Mesenchymal stem cell (in vitro differentiated cells and primary cell): ENCODE measurements at regions not wholly inside any gene's neighbourhood (a gene's known extent, or its start where the extent isn't known, plus 50 kb on each side); places are given as distances from the start of the nearest gene placed in this dataset.

Source experiments
- DNase-seq: peaks from one replicate; pipeline ENCODE4 v3.0.0-alpha.2; 2013
- H2AFZ ChIP-seq: one replicate; pipeline ENCODE4 v1.6.1; 2013; ENCODE audit warnings: low read depth, mild to moderate bottlenecking, control low read depth, inconsistent platforms, low read length, moderate library complexity
- H2AK5ac ChIP-seq: 2 replicates; pipeline ENCODE4 v1.6.1; 2013; ENCODE audit warnings: low read length, moderate library complexity, mild to moderate bottlenecking, inconsistent platforms; ENCODE audit not compliant: severe bottlenecking
- H2BK120ac ChIP-seq: one replicate; pipeline ENCODE4 v1.6.1; 2013; ENCODE audit warnings: low read depth, mild to moderate bottlenecking, inconsistent platforms, low read length, moderate library complexity
- H2BK12ac ChIP-seq, 2 experiments: one replicate each; pipeline ENCODE4 v1.6.1; 2013; ENCODE audit warnings: inconsistent platforms in 2 of 2, low read length in 2 of 2, mild to moderate bottlenecking in 2 of 2, moderate library complexity in 2 of 2, control low read depth in 1 of 2
- H2BK15ac ChIP-seq: one replicate; pipeline ENCODE4 v1.6.1; 2013; ENCODE audit warnings: mild to moderate bottlenecking, low read depth, inconsistent platforms; ENCODE audit not compliant: poor library complexity, severe bottlenecking
- H2BK5ac ChIP-seq: 2 replicates; pipeline ENCODE4 v1.6.1; 2013; ENCODE audit warnings: low read depth, mild to moderate bottlenecking, low read length, control low read depth, inconsistent platforms; ENCODE audit not compliant: poor library complexity, severe bottlenecking
- H3K14ac ChIP-seq, 2 experiments: one replicate each; pipeline ENCODE4 v1.6.1; 2013; ENCODE audit warnings: inconsistent platforms in 2 of 2, low read length in 2 of 2, control low read depth in 1 of 2, mild to moderate bottlenecking in 1 of 2, moderate library complexity in 1 of 2
- H3K18ac ChIP-seq, 2 experiments: one replicate each; pipeline ENCODE4 v1.6.1; 2013; ENCODE audit warnings: inconsistent platforms in 2 of 2, low read length in 2 of 2, control low read depth in 1 of 2, low read depth in 1 of 2, mild to moderate bottlenecking in 1 of 2
- H3K23ac ChIP-seq, 2 experiments: one replicate each; pipeline ENCODE4 v1.6.1; 2013; ENCODE audit warnings: inconsistent platforms in 2 of 2, low read length in 2 of 2, mild to moderate bottlenecking in 2 of 2, moderate library complexity in 2 of 2, control low read depth in 1 of 2
- H3K27ac ChIP-seq: 2 replicates; pipeline ENCODE4 v1.5.1; 2013; ENCODE audit warnings: mild to moderate bottlenecking, moderate library complexity, low read length, control low read depth, inconsistent platforms; ENCODE audit not compliant: poor library complexity, severe bottlenecking
- H3K27me3 ChIP-seq, 2 experiments: 2 replicates each; pipeline versions ENCODE4 v1.6.1 to v1.7.0; 2013; ENCODE audit warnings: low read length in 2 of 2, mild to moderate bottlenecking in 2 of 2, moderate library complexity in 2 of 2, control low read depth in 1 of 2, inconsistent platforms in 1 of 2; ENCODE audit not compliant: control insufficient read depth in 1 of 2, insufficient read depth in 1 of 2
- H3K36me3 ChIP-seq, 2 experiments: 2 replicates each; pipeline versions ENCODE4 v1.6.1 to v1.7.0; 2013; ENCODE audit warnings: low read length in 2 of 2, control low read depth in 1 of 2, inconsistent platforms in 1 of 2, low read depth in 1 of 2, mild to moderate bottlenecking in 1 of 2; ENCODE audit not compliant: insufficient read depth in 2 of 2, control insufficient read depth in 1 of 2
- H3K4ac ChIP-seq, 2 experiments: one replicate each; pipeline ENCODE4 v1.6.1; 2013; ENCODE audit warnings: inconsistent platforms in 2 of 2, low read length in 2 of 2, mild to moderate bottlenecking in 2 of 2, moderate library complexity in 2 of 2, control low read depth in 1 of 2, low read depth in 1 of 2
- H3K4me1 ChIP-seq: 2 replicates; pipeline ENCODE4 v1.6.1; 2013; ENCODE audit warnings: low read depth, low read length, control low read depth; ENCODE audit not compliant: control insufficient read depth, insufficient read depth
- H3K4me2 ChIP-seq: 2 replicates; pipeline ENCODE4 v1.6.1; 2013; ENCODE audit warnings: low read length, mild to moderate bottlenecking, inconsistent platforms; ENCODE audit not compliant: poor library complexity, severe bottlenecking
- H3K4me3 ChIP-seq, 2 experiments: 2 replicates each; pipeline versions ENCODE4 v1.5.1 to v1.7.0; 2013; ENCODE audit warnings: low read length in 2 of 2, mild to moderate bottlenecking in 2 of 2, control low read depth in 1 of 2, low read depth in 1 of 2; ENCODE audit not compliant: insufficient read depth in 1 of 2
- H3K79me1 ChIP-seq: replicated peaks from 2 replicates; pipeline ENCODE4 v1.6.1; 2013; ENCODE audit warnings: mild to moderate bottlenecking, control low read depth, low read length, inconsistent platforms; ENCODE audit not compliant: poor library complexity, severe bottlenecking
- H3K9ac ChIP-seq: 2 replicates; pipeline ENCODE4 v1.7.0; 2013; ENCODE audit warnings: mild to moderate bottlenecking, low read length, moderate library complexity
- H3K9me3 ChIP-seq: 2 replicates; pipeline ENCODE4 v1.7.0; 2013; ENCODE audit warnings: mild to moderate bottlenecking, low read length; ENCODE audit not compliant: control insufficient read depth
- H4K8ac ChIP-seq: one replicate; pipeline ENCODE4 v1.6.1; 2013; ENCODE audit warnings: inconsistent platforms, mild to moderate bottlenecking, low read length, moderate library complexity
- H4K91ac ChIP-seq: one replicate; pipeline ENCODE4 v1.6.1; 2013; ENCODE audit warnings: mild to moderate bottlenecking, low read length, inconsistent platforms
- WGBS: methylation state at CpG from one replicate; pipeline ENCODE4 v1.1.7; 2013; ENCODE audit warnings: mixed read lengths; 5-methylcytosine and 5-hydroxymethylcytosine counted together

- DNase-seq = no peak
- no peak overlapping the region for H3K23ac ChIP-seq
- peaks cover 26% of the 10 kb centered on the region for H3K4me1 ChIP-seq
- no peak overlapping the region for H3K4me2 ChIP-seq
- H4K8ac ChIP-seq = no peak overlapping the region
- no peak overlapping the region for H3K27ac ChIP-seq
- no peak overlapping the region for H3K4me3 ChIP-seq
- H3K18ac ChIP-seq = no peak overlapping the region
- no peak overlapping the region for H3K9ac ChIP-seq
- no peak overlapping the region for H3K4ac ChIP-seq
- H3K9me3 ChIP-seq = no peaks in the 10 kb centered on the region
- no peaks in the 10 kb centered on the region for H3K36me3 ChIP-seq
- peaks cover 8% of the 10 kb centered on the region for H3K79me1 ChIP-seq
- no peak overlapping the region for H3K14ac ChIP-seq
- H2BK15ac ChIP-seq = no peak overlapping the region
- H2BK5ac ChIP-seq = no peak overlapping the region
- H4K91ac ChIP-seq = no peak overlapping the region
- H2BK120ac ChIP-seq = no peak overlapping the region
- 92% methylated on average over 14 of the region's 21 CpGs for WGBS
- H3K27me3 ChIP-seq = no peaks in the 10 kb centered on the region
- no peak overlapping the region for H2AK5ac ChIP-seq
- no peak overlapping the region for H2BK12ac ChIP-seq
- H2AFZ ChIP-seq = no peak overlapping the region
These were observed 84.4 kb upstream of the GSE1 start for GRCh38 chr16:85528528-85529387.

- H3K9ac ChIP-seq = no peak overlapping the region
- H3K4me2 ChIP-seq = no peak overlapping the region
- H3K27me3 ChIP-seq = no peaks in the 10 kb centered on the region
- H3K14ac ChIP-seq = no peak overlapping the region
- H3K9me3 ChIP-seq = no peaks in the 10 kb centered on the region
- no peak overlapping the region for H2AFZ ChIP-seq
- no peak overlapping the region for H2BK12ac ChIP-seq
- DNase-seq = no peak
- no peak overlapping the region for H2BK120ac ChIP-seq
- no peak overlapping the region for H3K18ac ChIP-seq
- no peak overlapping the region for H3K4ac ChIP-seq
- H3K79me1 ChIP-seq = peaks cover 10% of the 10 kb centered on the region
- no peak overlapping the region for H3K23ac ChIP-seq
- H2BK5ac ChIP-seq = no peak overlapping the region
- no peak overlapping the region for H4K91ac ChIP-seq
- no peak overlapping the region for H2BK15ac ChIP-seq
- H3K4me3 ChIP-seq = no peak overlapping the region
- peaks cover 16% of the 10 kb centered on the region for H3K4me1 ChIP-seq
- no peak overlapping the region for H3K27ac ChIP-seq
- 92% methylated on average over 20 of the region's 20 CpGs for WGBS
- H2AK5ac ChIP-seq = no peak overlapping the region
- no peaks in the 10 kb centered on the region for H3K36me3 ChIP-seq
- peak overlapping the region; percentile 77 for H4K8ac ChIP-seq
These were observed 83.4 kb upstream of the GSE1 start for GRCh38 chr16:85529489-85530369.

- Histone ChIP-seq H3K4me2 (no peak overlapping the region), H4K91ac (no peak overlapping the region), H3K14ac (no peak overlapping the region), H3K4me1 (peaks cover 10% of the 10 kb centered on the region), H3K27ac (no peak overlapping the region), H2BK120ac (no peak overlapping the region), H3K36me3 (no peaks in the 10 kb centered on the region), H2BK12ac (no peak overlapping the region), H3K9ac (no peak overlapping the region), H3K9me3 (no peaks in the 10 kb centered on the region), H3K79me1 (peaks cover 10% of the 10 kb centered on the region), H3K4ac (no peak overlapping the region), H2AK5ac (no peak overlapping the region), H3K18ac (no peak overlapping the region), H3K4me3 (no peak overlapping the region), H3K23ac (no peak overlapping the region), H2BK15ac (no peak overlapping the region), H3K27me3 (no peaks in the 10 kb centered on the region), H2AFZ (no peak overlapping the region), H4K8ac (no peak overlapping the region), H2BK5ac (no peak overlapping the region)
- WGBS = 93% methylated on average over 10 of the region's 10 CpGs
- no peak for DNase-seq
These were observed 82.8 kb upstream of the GSE1 start for GRCh38 chr16:85530370-85530739.

GRCh38 chr16:85531516-85531915 lies 81.6 kb upstream of the GSE1 start:
- no peak overlapping the region for H3K14ac ChIP-seq
- H3K9ac ChIP-seq = no peak overlapping the region
- H3K23ac ChIP-seq = no peak overlapping the region
- WGBS = 84% methylated on average over 10 of the region's 10 CpGs
- peaks cover 14% of the 10 kb centered on the region for H3K79me1 ChIP-seq
- H3K27ac ChIP-seq = no peak overlapping the region
- no peak overlapping the region for H4K91ac ChIP-seq
- H3K27me3 ChIP-seq = no peaks in the 10 kb centered on the region
- no peak overlapping the region for H2BK15ac ChIP-seq
- peaks cover 6% of the 10 kb centered on the region for H3K4me1 ChIP-seq
- H3K4me2 ChIP-seq = no peak overlapping the region
- H3K4me3 ChIP-seq = no peak overlapping the region
- H2BK5ac ChIP-seq = no peak overlapping the region
- H2AK5ac ChIP-seq = no peak overlapping the region
- no peaks in the 10 kb centered on the region for H3K9me3 ChIP-seq
- DNase-seq = no peak
- H3K4ac ChIP-seq = no peak overlapping the region
- no peak overlapping the region for H2BK12ac ChIP-seq
- H3K18ac ChIP-seq = no peak overlapping the region
- no peak overlapping the region for H4K8ac ChIP-seq
- H2BK120ac ChIP-seq = no peak overlapping the region
- no peak overlapping the region for H2AFZ ChIP-seq
- H3K36me3 ChIP-seq = peaks cover 0 to 4% of the 10 kb centered on the region in 2 experiments
